Bone marrow (tissue), 2 donors: ENCODE measurements at regions not wholly inside any gene's neighbourhood (a gene's known extent, or its start where the extent isn't known, plus 50 kb on each side); places are given as distances from the start of the nearest gene placed in this dataset.
"Not testable (repeated sequence)": the region's sequence is repeated elsewhere in the genome, so short reads cannot be mapped to it uniquely, and the experiment has no call there.

Experiments used
- DNase-seq, 2 donors: peaks; one replicate each; lab custom pipeline; 2025; lab: John Stamatoyannopoulos, UW

GRCh38 chr4:128758314-128758922 lies 51.1 kb upstream of the JADE1 start:
- DNase-seq, result no peak

DNA sequence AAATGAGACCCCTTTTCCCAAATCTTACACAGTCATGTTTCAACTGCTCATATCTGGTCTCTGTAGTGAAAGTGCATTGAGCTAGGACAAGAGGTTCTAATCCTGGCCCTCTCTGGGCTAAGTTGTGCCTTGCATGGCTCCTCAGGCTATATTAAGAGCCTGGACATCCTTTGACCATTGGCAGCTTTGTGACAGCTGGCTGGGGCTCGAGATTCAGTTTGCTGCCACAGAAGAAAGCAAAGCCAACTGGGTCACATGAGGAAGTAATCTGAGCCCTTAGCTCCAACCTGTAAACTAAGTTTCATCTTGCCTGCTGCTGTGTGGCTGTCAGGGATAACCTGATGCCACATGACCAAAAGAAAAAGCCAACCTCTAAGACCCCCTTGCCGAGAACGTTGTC lies 51.8 kb upstream of the JADE1 start:
- no peak for DNase-seq

- DNase-seq, result no peak
Measured at GRCh38 chr4:128751354-128751753, 58.1 kb upstream of the JADE1 start.

GRCh38 chr4:128741748-128742147 lies 67.8 kb upstream of the JADE1 start:
- not testable (repeated sequence) for DNase-seq

GRCh38 chr4:128737098-128737513 lies 72.4 kb upstream of the JADE1 start:
- DNase-seq, result no peak

GRCh38 chr4:128735714-128736113 lies 73.8 kb upstream of the JADE1 start:
- no peak for DNase-seq

GRCh38 chr4:128728190-128728589 lies 81.3 kb upstream of the JADE1 start:
- DNase-seq, result no peak

DNA sequence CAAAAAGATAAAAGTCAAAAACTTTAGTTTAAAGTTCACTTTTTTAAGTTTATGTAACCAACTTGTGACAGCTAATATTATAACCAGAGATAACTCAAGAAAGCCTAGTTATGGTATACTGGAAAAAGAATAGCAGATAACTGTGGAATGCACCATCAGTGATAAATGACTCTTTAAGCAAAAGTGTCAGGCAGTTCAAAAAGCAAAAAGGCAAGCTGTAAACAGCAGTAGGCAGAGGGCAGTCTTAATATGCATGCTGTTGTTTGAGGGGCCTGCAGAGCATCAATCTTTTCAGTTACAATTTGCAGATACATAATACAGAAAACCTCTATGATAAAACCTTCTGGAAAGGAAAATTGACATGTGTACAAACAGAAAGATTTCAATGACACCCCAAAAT lies 81.8 kb upstream of the JADE1 start:
- no peak for DNase-seq

GRCh38 chr4:128725405-128726055 lies 84.0 kb upstream of the JADE1 start:
- DNase-seq, result no peak

- no peak for DNase-seq
Measured at GRCh38 chr4:128722911-128723310, 86.6 kb upstream of the JADE1 start.

DNA sequence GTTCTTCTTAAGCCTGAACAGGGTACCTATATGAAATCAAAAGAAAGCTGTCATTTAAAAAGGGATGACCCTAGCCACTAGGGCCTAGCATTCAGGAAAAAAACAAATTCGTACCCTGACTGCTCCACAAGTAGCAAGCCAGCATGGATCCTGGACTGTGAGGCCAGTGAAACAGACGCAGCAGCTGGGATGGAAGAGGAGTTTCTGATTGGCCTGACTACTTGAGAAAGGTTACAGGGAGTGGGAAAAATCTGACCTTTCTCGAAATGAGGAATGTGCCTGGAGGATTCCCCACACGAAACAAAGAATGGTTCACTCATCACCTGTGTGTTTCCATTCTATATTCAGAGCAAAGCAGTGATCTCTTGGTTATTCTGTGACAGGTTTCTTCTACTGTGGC lies 87.6 kb upstream of the JADE1 start:
- no peak for DNase-seq

DNA sequence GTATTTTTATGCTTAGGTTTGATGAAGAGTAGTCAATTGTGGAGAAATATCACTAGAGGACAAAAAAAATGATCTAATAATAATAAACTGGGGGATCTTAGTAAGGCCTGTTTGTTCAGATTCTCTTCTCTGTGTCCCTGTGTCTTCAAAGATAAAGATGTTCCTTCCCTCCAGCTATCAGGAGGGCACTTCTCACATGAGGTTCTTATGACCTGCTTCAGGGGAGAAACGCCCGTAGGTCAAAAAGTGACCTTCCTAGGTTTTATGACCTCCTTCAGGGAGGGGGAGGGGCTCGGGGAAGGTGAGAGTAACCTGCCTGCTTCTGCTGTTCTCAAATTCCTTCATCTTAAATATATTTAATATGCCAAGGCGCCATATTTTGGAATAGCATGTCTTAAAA lies 89.2 kb upstream of the JADE1 start:
- no peak for DNase-seq

DNA sequence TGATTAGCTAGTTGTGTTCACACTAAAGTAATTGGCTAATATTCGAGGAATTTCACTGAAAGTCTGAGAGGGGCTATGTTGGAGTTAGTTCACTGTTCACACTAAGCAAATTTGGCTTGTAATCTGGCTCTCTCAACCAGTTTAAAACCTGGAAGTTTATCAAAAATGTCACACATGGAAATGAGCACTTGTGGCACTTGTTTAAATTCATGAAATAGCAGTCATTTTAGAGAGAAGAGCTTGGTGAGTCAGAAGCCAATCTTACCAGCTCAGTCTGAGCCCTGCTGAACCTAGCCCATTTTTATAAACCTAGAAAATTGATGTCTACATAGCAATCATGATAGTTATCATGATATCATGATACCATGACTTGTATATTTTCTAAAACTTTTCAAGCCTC lies 90.7 kb upstream of the JADE1 start:
- DNase-seq, result no peak

DNA sequence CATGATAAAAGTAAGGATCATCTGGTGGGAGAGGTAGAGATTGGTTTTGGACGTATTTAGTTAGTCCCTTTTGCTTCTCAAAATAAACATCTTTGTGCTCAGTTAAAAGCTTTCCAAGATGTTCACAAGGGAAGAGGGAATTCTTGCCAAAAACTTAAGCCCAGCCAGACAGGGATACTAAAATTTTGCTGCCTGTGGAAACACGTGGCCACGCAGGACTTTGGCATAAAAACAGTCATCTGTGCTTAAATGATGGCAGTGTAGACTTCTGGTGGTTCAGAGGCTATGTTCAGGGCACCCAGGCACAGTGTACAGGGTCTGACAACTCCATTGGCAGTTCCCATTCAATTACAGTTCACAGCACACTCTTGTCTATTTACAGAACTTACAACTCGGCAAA lies 93.2 kb upstream of the JADE1 start:
- DNase-seq, result no peak

- no peak for DNase-seq
Measured at GRCh38 chr4:128715616-128716015, 93.9 kb upstream of the JADE1 start.

- no peak for DNase-seq
Measured at GRCh38 chr4:128711361-128711760, 98.1 kb upstream of the JADE1 start.

DNA sequence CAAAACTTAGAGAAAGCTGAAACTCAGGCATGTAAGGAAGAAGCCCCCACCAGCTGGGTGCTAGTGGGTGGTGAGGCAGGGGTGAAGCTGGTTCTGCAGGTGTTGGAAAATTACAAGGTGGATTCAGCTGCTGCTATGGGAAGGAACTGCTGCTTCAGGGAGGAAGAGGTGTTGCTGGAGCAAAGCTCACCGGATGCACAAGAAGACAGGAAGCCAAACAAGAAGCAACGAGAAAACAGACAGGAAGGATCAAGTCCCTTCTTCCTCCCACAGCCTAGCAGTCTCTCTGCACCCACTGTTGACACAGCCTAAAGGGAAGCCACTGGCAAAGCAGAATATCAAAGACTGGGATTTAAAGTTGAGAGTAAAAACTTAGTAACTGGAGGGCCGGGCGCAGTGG lies 100.2 kb upstream of the JADE1 start:
- DNase-seq, result no peak

- no peak for DNase-seq
Measured at GRCh38 chr4:128707864-128708263, 101.6 kb upstream of the JADE1 start.

DNA sequence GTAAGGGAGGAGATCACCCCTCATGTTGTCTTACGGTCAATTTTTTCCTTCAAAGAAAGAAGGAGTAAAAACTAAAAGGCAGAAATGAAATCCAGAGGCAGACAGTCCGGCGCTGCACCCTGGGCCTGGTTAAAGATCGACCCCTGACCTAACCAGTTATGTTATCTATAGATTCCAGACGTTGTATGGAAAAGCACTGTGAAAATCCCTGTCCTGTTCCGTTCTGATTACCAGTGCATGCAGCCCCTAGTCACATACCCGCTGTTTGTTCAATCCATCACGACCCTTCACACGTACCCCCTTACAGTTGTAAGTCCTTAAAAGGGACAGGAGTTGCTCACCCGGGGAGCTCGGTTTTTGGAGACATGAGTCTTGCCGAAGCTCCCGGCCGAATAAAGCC lies 105.6 kb upstream of the JADE1 start:
- DNase-seq, result no peak

DNA sequence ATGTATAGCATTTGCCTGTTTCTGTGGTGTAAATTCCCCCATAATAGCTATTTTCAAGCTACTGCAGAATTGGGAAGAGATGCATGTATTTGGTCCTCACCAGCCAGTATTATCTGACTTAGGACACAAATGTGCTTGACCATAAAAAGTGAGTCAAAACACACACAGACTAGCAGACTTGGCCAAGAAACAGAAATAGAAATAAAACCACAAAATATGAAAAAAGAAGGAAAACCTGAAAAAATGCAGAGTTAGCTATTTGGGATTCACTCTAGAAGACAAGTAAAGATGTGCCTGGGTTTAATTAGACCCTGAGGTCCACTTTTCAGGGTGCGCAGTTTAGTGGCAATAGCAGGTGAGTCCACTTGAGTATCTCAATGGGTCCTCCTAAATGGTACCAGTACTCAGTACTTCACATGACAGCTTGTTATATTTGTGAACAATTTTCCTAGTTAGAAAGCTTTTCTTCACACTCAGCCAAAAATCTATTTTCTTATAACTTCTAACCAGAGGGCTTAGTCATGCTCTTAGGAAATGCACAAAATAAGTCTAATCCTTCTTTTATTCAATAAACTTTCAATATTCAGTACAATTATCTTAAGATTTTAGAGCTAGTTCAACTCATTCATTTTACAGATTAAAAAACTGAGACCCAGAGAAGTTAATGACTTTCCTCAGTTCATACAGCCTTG lies 108.7 kb upstream of the JADE1 start:
- no peak for DNase-seq

DNA sequence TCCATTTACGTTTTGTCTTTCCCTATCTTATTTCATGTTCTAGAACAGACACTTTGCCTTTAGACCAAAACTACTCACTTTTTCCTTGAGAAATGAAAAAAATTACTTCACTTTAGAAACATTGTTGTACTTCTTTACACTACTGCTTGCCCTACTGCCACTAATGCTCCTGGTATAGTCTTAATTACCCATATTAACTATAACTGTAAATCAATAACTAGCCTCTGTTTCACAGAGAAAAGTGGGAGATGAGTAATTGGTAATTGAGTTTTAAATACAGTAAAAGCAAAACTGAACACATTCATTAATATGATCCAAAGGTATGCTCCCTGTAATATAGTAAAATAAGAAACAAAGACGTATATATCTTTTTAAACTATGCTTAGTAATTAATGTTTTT lies 111.1 kb upstream of the JADE1 start:
- no peak for DNase-seq

- DNase-seq, result no peak
Measured at GRCh38 chr4:128697323-128697722, 112.2 kb upstream of the JADE1 start.

DNA sequence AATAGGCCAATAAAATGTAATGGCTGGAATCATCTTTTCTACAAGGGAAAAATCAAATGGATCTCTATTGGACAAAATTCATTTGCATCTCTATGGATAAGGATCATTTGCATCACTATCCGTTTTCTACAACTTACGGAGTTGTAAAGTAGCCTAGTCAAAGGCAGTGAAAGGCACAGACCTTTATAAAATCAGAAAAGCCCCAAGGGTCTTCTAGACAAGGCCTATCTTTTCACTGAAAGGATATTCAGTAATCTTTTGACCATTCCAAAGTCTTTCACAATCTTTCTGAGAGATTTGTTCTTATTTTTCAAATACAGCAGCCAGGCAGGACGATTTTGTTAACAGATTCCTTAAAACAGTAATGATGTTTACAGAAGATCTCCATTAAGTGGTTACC lies 119.5 kb upstream of the JADE1 start:
- DNase-seq, result no peak
